ENCODE measurements at regions not wholly inside any gene's neighbourhood (a gene's known extent, or its start where the extent isn't known, plus 50 kb on each side); places are given as distances from the start of the nearest gene placed in this dataset.

GRCh38 chr6:15995493-15995892 lies 133.4 kb upstream of the MYLIP start:
- H3K36me3 ChIP-seq (ENCODE audit: control insufficient read depth, insufficient read depth, low read length): no peaks in the 10 kb centered on the region
- CTCF ChIA-PET: interaction anchor here (0.7 kb wide), 1 partner anchor 147 kb away, joined by 3 read pairs; no protein-coding TSS in a partner anchor
- POLR2A ChIA-PET: no interaction called here
- H3K27me3 ChIP-seq (ENCODE audit: control insufficient read depth, insufficient read depth, low read length): 0 out of 2 replicates have a peak, but pooled peaks cover 1% of the 10 kb centered on the region
- no peak overlapping the region for H3K4me3 ChIP-seq (ENCODE audit: low read depth, low read length)
- DNase-seq (ENCODE audit: low read depth): no peak
- TF ChIP-seq CTCF (IDR thresholded peaks at IDR 0.05; ENCODE audit: insufficient read depth, low read depth, low read length): no peak

GRCh38 chr6:15994814-15995459 lies 133.9 kb upstream of the MYLIP start:
- TF ChIP-seq CTCF (IDR thresholded peaks at IDR 0.05; ENCODE audit: insufficient read depth, low read depth, low read length): no peak
- no peaks in the 10 kb centered on the region for H3K27me3 ChIP-seq (ENCODE audit: control insufficient read depth, insufficient read depth, low read length)
- H3K4me3 ChIP-seq (ENCODE audit: low read depth, low read length): no peak overlapping the region
- DNase-seq (ENCODE audit: low read depth): no peak
- ChIA-PET POLR2A (no interaction called here), CTCF (no interaction called here)
- H3K36me3 ChIP-seq (ENCODE audit: control insufficient read depth, insufficient read depth, low read length): no peaks in the 10 kb centered on the region

GRCh38 chr6:15993716-15994228 lies 135.1 kb upstream of the MYLIP start:
- DNase-seq (ENCODE audit: low read depth): no peak
- Histone ChIP-seq H3K27me3 (ENCODE audit: control insufficient read depth, insufficient read depth, low read length) (no peaks in the 10 kb centered on the region), H3K36me3 (ENCODE audit: control insufficient read depth, insufficient read depth, low read length) (no peaks in the 10 kb centered on the region), H3K4me3 (ENCODE audit: low read depth, low read length) (no peak overlapping the region)
- ChIA-PET CTCF (no interaction called here), POLR2A (no interaction called here)
- no peak for TF ChIP-seq CTCF (IDR thresholded peaks at IDR 0.05; ENCODE audit: insufficient read depth, low read depth, low read length)

GRCh38 chr6:15990179-15990578 lies 138.7 kb upstream of the MYLIP start:
- CTCF ChIA-PET: no interaction called here
- POLR2A ChIA-PET: no interaction called here
- H3K36me3 ChIP-seq (ENCODE audit: control insufficient read depth, insufficient read depth, low read length): no peaks in the 10 kb centered on the region
- TF ChIP-seq CTCF (IDR thresholded peaks at IDR 0.05; ENCODE audit: insufficient read depth, low read depth, low read length): no peak
- DNase-seq (ENCODE audit: low read depth): no peak
- H3K27me3 ChIP-seq (ENCODE audit: control insufficient read depth, insufficient read depth, low read length): no peaks in the 10 kb centered on the region
- H3K4me3 ChIP-seq (ENCODE audit: low read depth, low read length): no peak overlapping the region

GRCh38 chr6:15989397-15989796 lies 139.5 kb upstream of the MYLIP start:
- Histone ChIP-seq H3K27me3 (ENCODE audit: control insufficient read depth, insufficient read depth, low read length) (no peaks in the 10 kb centered on the region), H3K4me3 (ENCODE audit: low read depth, low read length) (no peak overlapping the region), H3K36me3 (ENCODE audit: control insufficient read depth, insufficient read depth, low read length) (no peaks in the 10 kb centered on the region)
- ChIA-PET POLR2A (no interaction called here), CTCF (no interaction called here)
- DNase-seq (ENCODE audit: low read depth): no peak
- no peak for TF ChIP-seq CTCF (IDR thresholded peaks at IDR 0.05; ENCODE audit: insufficient read depth, low read depth, low read length)
